Endodermal cell (in vitro differentiated cells): ENCODE measurements at regions not wholly inside any gene's neighbourhood (a gene's known extent, or its start where the extent isn't known, plus 50 kb on each side); places are given as distances from the start of the nearest gene placed in this dataset.

Experiments used
- DNase-seq: peaks from one replicate; pipeline ENCODE4 v3.0.0-alpha.2; 2017
- H3K27ac ChIP-seq: 2 replicates; pipeline ENCODE4 v1.5.1; 2013; ENCODE audit warnings: mild to moderate bottlenecking, low read depth, low read length, moderate library complexity
- H3K27me3 ChIP-seq: 2 replicates; pipeline ENCODE4 v1.6.1; 2013; ENCODE audit warnings: mild to moderate bottlenecking, low read length, moderate library complexity; ENCODE audit not compliant: insufficient read depth, control insufficient read depth, poor library complexity, severe bottlenecking
- H3K36me3 ChIP-seq: 2 replicates; pipeline ENCODE4 v1.7.0; 2013; ENCODE audit warnings: mild to moderate bottlenecking, low read length, moderate library complexity; ENCODE audit not compliant: control insufficient read depth, insufficient read depth
- H3K4me1 ChIP-seq: one replicate; pipeline ENCODE4 v1.7.0; 2013; ENCODE audit warnings: low read length; ENCODE audit not compliant: control insufficient read depth, insufficient read depth
- H3K4me3 ChIP-seq: 2 replicates; pipeline ENCODE4 v1.5.1; 2013; ENCODE audit warnings: mild to moderate bottlenecking, low read length, moderate library complexity
- H3K9ac ChIP-seq: 2 replicates; pipeline ENCODE4 v1.6.1; 2013; ENCODE audit warnings: mild to moderate bottlenecking, low read length, moderate library complexity; ENCODE audit not compliant: poor library complexity, severe bottlenecking; ENCODE audit errors: extremely low read depth
- H3K9me3 ChIP-seq: 2 replicates; pipeline ENCODE4 v1.6.1; 2013; ENCODE audit warnings: mild to moderate bottlenecking, low read length, moderate library complexity; ENCODE audit not compliant: control insufficient read depth
- H3K27ac Mint-ChIP-seq: 2 replicates; pipeline ENCODE4 v1.8.0; 2020; ENCODE audit warnings: mixed read lengths
- H3K27me3 Mint-ChIP-seq: 2 replicates; pipeline ENCODE4 v1.8.0; 2021; ENCODE audit warnings: mild to moderate bottlenecking, mixed read lengths; ENCODE audit not compliant: insufficient read depth
- H3K36me3 Mint-ChIP-seq: 2 replicates; pipeline ENCODE4 v1.8.0; 2020; ENCODE audit warnings: low read depth, mixed read lengths
- H3K4me1 Mint-ChIP-seq: 2 replicates; pipeline ENCODE4 v1.8.0; 2020; ENCODE audit warnings: mixed read lengths
- H3K4me3 Mint-ChIP-seq: 2 replicates; pipeline ENCODE4 v1.8.0; 2020; ENCODE audit warnings: mild to moderate bottlenecking, moderate library complexity, mixed read lengths
- H3K9me3 Mint-ChIP-seq: 2 replicates; pipeline ENCODE4 v1.8.0; 2020; ENCODE audit warnings: mild to moderate bottlenecking, mixed read lengths
- WGBS, 2 experiments: methylation state at CpG; one replicate each; pipeline versions ENCODE4 v1.1.5 to v1.1.7; 2013; ENCODE audit warnings: missing lambda C conversion rate in 2 of 2, mixed read lengths in 1 of 2; ENCODE audit not compliant: insufficient coverage in 1 of 2, insufficient read length in 1 of 2; 5-methylcytosine and 5-hydroxymethylcytosine counted together
- TF ChIP-seq, protein P1 (sequence below): fragments of 200-600 bp; sonication (generic); conservative IDR thresholded peaks from 2 replicates; pipeline ENCODE4 v1.5.0; 2021; ENCODE audit warnings: antibody characterized with exemption, mild to moderate bottlenecking

DNA sequence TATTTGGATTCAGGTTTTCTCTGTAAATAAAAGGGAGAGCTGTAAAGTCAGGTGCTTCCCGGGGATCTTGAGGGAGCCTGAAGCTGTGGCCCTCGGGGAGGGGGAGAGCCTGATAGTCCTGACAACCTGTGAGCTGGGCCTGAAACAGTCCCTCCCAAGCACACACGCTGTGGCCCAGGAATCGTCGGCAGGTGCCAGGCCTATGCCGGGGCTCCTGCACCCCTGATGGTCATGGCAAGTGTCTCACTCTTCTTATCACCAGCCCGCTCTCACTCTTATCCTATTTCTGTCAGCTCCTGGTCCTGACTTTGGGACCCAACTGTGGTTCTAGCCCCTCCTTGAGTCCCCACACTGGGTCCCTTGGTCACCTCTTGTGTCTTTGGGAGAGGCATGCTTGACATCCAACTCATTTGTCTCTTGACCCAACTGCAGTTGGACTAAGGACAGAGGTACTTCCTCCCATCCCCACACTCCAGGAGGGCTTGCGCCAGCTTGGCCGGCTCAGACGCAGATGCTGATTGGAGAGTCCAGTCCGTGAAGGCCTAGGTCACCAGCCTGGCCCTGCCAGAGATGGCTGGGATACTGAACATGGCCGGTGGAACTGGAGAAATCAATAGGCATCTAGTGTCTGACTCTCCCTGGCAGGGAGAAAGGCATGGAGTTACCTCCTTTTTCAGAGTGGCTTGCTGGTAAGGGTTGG, 170.5 kb upstream of the WSCD1 start:
- Mint-ChIP-seq H3K9me3 (peaks cover 19% of the 10 kb centered on the region), H3K27me3 (peaks cover 7% of the 10 kb centered on the region), H3K36me3 (no peaks in the 10 kb centered on the region), H3K4me1 (peaks cover 11% of the 10 kb centered on the region), H3K4me3 (no peak overlapping the region), H3K27ac (no peak overlapping the region)
- no peaks in the 10 kb centered on the region for H3K36me3 ChIP-seq
- no peaks in the 10 kb centered on the region for H3K27me3 ChIP-seq
- H3K9me3 ChIP-seq = peaks cover 14% of the 10 kb centered on the region
- TF ChIP-seq, protein P1, sequence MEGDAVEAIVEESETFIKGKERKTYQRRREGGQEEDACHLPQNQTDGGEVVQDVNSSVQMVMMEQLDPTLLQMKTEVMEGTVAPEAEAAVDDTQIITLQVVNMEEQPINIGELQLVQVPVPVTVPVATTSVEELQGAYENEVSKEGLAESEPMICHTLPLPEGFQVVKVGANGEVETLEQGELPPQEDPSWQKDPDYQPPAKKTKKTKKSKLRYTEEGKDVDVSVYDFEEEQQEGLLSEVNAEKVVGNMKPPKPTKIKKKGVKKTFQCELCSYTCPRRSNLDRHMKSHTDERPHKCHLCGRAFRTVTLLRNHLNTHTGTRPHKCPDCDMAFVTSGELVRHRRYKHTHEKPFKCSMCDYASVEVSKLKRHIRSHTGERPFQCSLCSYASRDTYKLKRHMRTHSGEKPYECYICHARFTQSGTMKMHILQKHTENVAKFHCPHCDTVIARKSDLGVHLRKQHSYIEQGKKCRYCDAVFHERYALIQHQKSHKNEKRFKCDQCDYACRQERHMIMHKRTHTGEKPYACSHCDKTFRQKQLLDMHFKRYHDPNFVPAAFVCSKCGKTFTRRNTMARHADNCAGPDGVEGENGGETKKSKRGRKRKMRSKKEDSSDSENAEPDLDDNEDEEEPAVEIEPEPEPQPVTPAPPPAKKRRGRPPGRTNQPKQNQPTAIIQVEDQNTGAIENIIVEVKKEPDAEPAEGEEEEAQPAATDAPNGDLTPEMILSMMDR = no peak
- WGBS, 2 experiments = 93 to 97% methylated on average over 8 to 12 of the region's 12 CpGs
- H3K4me3 ChIP-seq = no peak overlapping the region
- DNase-seq = peak; percentile 41
- no peak overlapping the region for H3K27ac ChIP-seq
- no peaks in the 10 kb centered on the region for H3K4me1 ChIP-seq
- H3K9ac ChIP-seq = no peak overlapping the region

GRCh38 chr17:5901731-5902130, 168.4 kb upstream of the WSCD1 start:
- no peak overlapping the region for H3K27ac Mint-ChIP-seq
- H3K9ac ChIP-seq = no peak overlapping the region
- no peaks in the 10 kb centered on the region for H3K4me1 ChIP-seq
- TF ChIP-seq, protein P1 = no peak
- H3K27me3 Mint-ChIP-seq = peaks cover 7% of the 10 kb centered on the region
- WGBS, 2 experiments = 89 to 91% methylated on average over 6 of the region's 6 CpGs
- peaks cover 11% of the 10 kb centered on the region for H3K4me1 Mint-ChIP-seq
- peaks cover 21% of the 10 kb centered on the region for H3K9me3 ChIP-seq
- H3K4me3 ChIP-seq = no peak overlapping the region
- DNase-seq = no peak
- no peaks in the 10 kb centered on the region for H3K36me3 ChIP-seq
- H3K36me3 Mint-ChIP-seq = no peaks in the 10 kb centered on the region
- no peaks in the 10 kb centered on the region for H3K27me3 ChIP-seq
- no peak overlapping the region for H3K4me3 Mint-ChIP-seq
- H3K27ac ChIP-seq = peak overlapping the region; percentile 79
- peaks cover 23% of the 10 kb centered on the region for H3K9me3 Mint-ChIP-seq

DNA sequence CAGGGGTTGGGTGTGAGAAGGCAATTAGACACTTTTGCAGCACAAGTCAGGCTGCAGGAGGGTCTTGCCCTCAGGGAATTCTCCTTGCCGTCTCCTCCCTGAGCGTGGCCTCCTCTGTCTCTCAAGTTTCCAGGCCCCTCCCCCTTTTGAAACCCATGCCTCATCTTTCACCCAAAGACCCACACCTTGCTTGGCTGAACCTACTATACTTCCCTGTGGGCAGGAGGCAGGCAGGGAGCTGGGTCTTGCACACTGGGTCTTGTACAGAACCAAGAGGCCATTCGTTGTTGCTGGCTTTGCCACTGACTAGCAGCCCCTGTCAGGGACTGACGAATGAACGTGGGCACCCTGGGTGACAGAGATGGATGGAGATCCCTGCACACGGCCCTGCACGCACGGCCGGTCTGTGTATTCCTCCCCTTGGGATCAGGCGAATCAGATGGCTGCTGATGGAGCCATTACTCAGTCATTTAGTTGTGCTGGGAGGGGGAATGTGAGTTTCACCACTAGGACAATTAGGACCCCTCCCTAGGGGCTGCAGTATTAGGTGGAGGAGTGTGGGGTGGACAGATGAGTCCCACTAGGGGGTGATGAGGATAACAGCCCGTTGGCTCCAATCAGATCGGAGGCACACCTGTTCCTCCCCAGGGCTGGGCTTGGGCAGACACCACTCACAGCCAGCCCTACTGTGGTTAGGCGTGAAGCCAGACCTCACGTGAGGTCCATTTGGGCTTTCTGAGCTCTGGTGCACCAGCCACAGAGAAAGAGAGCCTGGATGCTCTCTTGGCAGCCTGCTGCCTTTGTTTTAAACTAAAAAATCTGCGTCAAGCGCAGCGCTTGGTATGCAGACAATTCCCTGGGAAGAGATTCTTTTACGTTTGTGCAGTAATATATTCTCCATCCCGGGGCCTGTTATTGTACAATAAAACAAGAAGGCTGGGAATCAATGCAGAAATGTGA, 167.7 kb upstream of the WSCD1 start:
- no peak overlapping the region for H3K27ac Mint-ChIP-seq
- H3K27me3 ChIP-seq = no peaks in the 10 kb centered on the region
- no peak overlapping the region for H3K4me3 ChIP-seq
- H3K4me1 Mint-ChIP-seq = peaks cover 5% of the 10 kb centered on the region
- peaks cover 21% of the 10 kb centered on the region for H3K9me3 ChIP-seq
- H3K27ac ChIP-seq = peak overlapping the region; percentile 79
- H3K9me3 Mint-ChIP-seq = peaks cover 23% of the 10 kb centered on the region
- TF ChIP-seq, protein P1 = no peak
- no peaks in the 10 kb centered on the region for H3K4me1 ChIP-seq
- H3K9ac ChIP-seq = no peak overlapping the region
- WGBS, 2 experiments = 82 to 89% methylated on average over 16 to 19 of the region's 19 CpGs
- H3K36me3 Mint-ChIP-seq = no peaks in the 10 kb centered on the region
- peaks cover 7% of the 10 kb centered on the region for H3K27me3 Mint-ChIP-seq
- no peak overlapping the region for H3K4me3 Mint-ChIP-seq
- no peaks in the 10 kb centered on the region for H3K36me3 ChIP-seq
- DNase-seq = peak; percentile 17
